Middle frontal gyrus (tissue), 1 donor: ENCODE measurements at regions not wholly inside any gene's neighbourhood (a gene's known extent, or its start where the extent isn't known, plus 50 kb on each side); places are given as distances from the start of the nearest gene placed in this dataset.

Experiments used
- DNase-seq: peaks from one replicate; pipeline ENCODE4 v3.0.0-alpha.2; 2015; ENCODE audit warnings: low spot score; ENCODE audit errors: extremely low spot score

- DNase-seq, result no peak
These were observed 260.0 kb downstream of the NR2F1-AS1 start for GRCh38 chr5:93320920-93321445.

GRCh38 chr5:93313672-93314071 is 267.3 kb downstream of the NR2F1-AS1 start:
- no peak for DNase-seq

- DNase-seq, result peak; percentile 35
These were observed 269.1 kb downstream of the NR2F1-AS1 start for GRCh38 chr5:93311881-93312280.

GRCh38 chr5:93307557-93307956 is 273.5 kb downstream of the NR2F1-AS1 start:
- no peak for DNase-seq

GRCh38 chr5:93305984-93306383 is 275.0 kb downstream of the NR2F1-AS1 start:
- no peak for DNase-seq

GRCh38 chr5:93304456-93305250 is 276.4 kb downstream of the NR2F1-AS1 start:
- no peak for DNase-seq

GRCh38 chr5:93303291-93303691 is 277.7 kb downstream of the NR2F1-AS1 start:
- no peak for DNase-seq

- no peak for DNase-seq
These were observed 278.3 kb downstream of the NR2F1-AS1 start for GRCh38 chr5:93302711-93303110.

- DNase-seq, result no peak
These were observed 280.1 kb downstream of the NR2F1-AS1 start for GRCh38 chr5:93300945-93301344.

- no peak for DNase-seq
These were observed 280.6 kb downstream of the NR2F1-AS1 start for GRCh38 chr5:93300309-93300923.

- DNase-seq, result no peak
These were observed 281.2 kb downstream of the NR2F1-AS1 start for GRCh38 chr5:93299681-93300308.

GRCh38 chr5:93297116-93297515 is 283.9 kb downstream of the NR2F1-AS1 start:
- no peak for DNase-seq

- DNase-seq, result no peak
These were observed 284.7 kb downstream of the NR2F1-AS1 start for GRCh38 chr5:93296338-93296737.

GRCh38 chr5:93294996-93295395 is 286.0 kb downstream of the NR2F1-AS1 start:
- DNase-seq, result no peak

GRCh38 chr5:93294199-93294598 is 286.8 kb downstream of the NR2F1-AS1 start:
- no peak for DNase-seq

GRCh38 chr5:93289942-93290341 is 291.1 kb downstream of the NR2F1-AS1 start:
- no peak for DNase-seq

GRCh38 chr5:93285461-93285860 is 295.6 kb downstream of the NR2F1-AS1 start:
- DNase-seq, result no peak

GRCh38 chr5:93281980-93282772 is 298.8 kb downstream of the NR2F1-AS1 start:
- no peak for DNase-seq

- DNase-seq, result no peak
These were observed 300.5 kb downstream of the NR2F1-AS1 start for GRCh38 chr5:93280518-93280917.

GRCh38 chr5:93279296-93279963 is 301.6 kb downstream of the NR2F1-AS1 start:
- DNase-seq, result no peak

- no peak for DNase-seq
These were observed 302.1 kb downstream of the NR2F1-AS1 start for GRCh38 chr5:93278896-93279295.
